HCT116 (cell line): ENCODE measurements at regions not wholly inside any gene's neighbourhood (a gene's known extent, or its start where the extent isn't known, plus 50 kb on each side); places are given as distances from the start of the nearest gene placed in this dataset.

Experiments used
- CTCF ChIP-seq, 3 experiments: fragments of 200-600 bp in 1 of 3; sonication (generic) in 1 of 3; IDR thresholded peaks in 2 of 3; conservative IDR thresholded peaks in 1 of 3; 2 replicates each; pipeline ENCODE4 v1.5.1; 2012 to 2017; ENCODE audit warnings: low read depth in 2 of 3, low read length in 2 of 3, antibody characterized with exemption in 1 of 3, borderline replicate concordance in 1 of 3, control low read depth in 1 of 3, mild to moderate bottlenecking in 1 of 3, mixed read lengths in 1 of 3, mixed run types in 1 of 3, moderate library complexity in 1 of 3; ENCODE audit not compliant: insufficient read depth in 1 of 3
- EZH2 ChIP-seq: fragments of 200-600 bp; sonication (generic); IDR thresholded peaks from 2 replicates; pipeline ENCODE4 v1.6.1; 2017; ENCODE audit warnings: antibody characterized with exemption, mixed run types
- POLR2A ChIP-seq: IDR thresholded peaks from 2 replicates; pipeline ENCODE4 v1.7.0; 2011; ENCODE audit warnings: borderline replicate concordance; ENCODE audit not compliant: insufficient read depth, insufficient read length; ENCODE audit errors: extremely low read depth
- POLR2AphosphoS5 ChIP-seq: IDR thresholded peaks from 2 replicates; pipeline ENCODE4 v1.6.1; 2011; ENCODE audit warnings: mild to moderate bottlenecking, low read depth, low read length, moderate library complexity
- RAD21 ChIP-seq: IDR thresholded peaks from 2 replicates; pipeline ENCODE4 v1.6.1; 2012; ENCODE audit warnings: low read depth, mild to moderate bottlenecking
- REST ChIP-seq: IDR thresholded peaks from 2 replicates; pipeline ENCODE4 v1.6.1; 2012; ENCODE audit warnings: low read depth
- SIN3A ChIP-seq: IDR thresholded peaks from 2 replicates; pipeline ENCODE4 v1.6.1; 2012; ENCODE audit warnings: low read depth
- SRF ChIP-seq: IDR thresholded peaks from 2 replicates; pipeline ENCODE4 v1.6.1; 2012; ENCODE audit warnings: low read depth

GRCh38 chr6:12522347-12522746 lies 194.2 kb upstream of the PHACTR1 start:
- TF ChIP-seq CTCF (IDR thresholded peaks at IDR 0.05 in 2 of 3, conservative IDR thresholded peaks at IDR 0.05 in 1 of 3; ENCODE audit: borderline replicate concordance in 1 of 3, insufficient read depth in 1 of 3, low read depth in 2 of 3, low read length in 2 of 3), result no peak
- TF ChIP-seq POLR2A, result no peak
- no peak for TF ChIP-seq REST
- TF ChIP-seq SRF, result no peak
- TF ChIP-seq EZH2, result no peak
- no peak for TF ChIP-seq RAD21
- TF ChIP-seq SIN3A, result no peak
- TF ChIP-seq POLR2AphosphoS5, result no peak
